ENCODE measurements at regions not wholly inside any gene's neighbourhood (a gene's known extent, or its start where the extent isn't known, plus 50 kb on each side); places are given as distances from the start of the nearest gene placed in this dataset.

- no peak for DNase-seq
These were observed 143.8 kb upstream of the RPL38 start for GRCh38 chr17:74059479-74060240.

- DNase-seq, result no peak
These were observed 141.7 kb upstream of the RPL38 start for GRCh38 chr17:74061758-74062157.

GRCh38 chr17:74062234-74062633 is 141.2 kb upstream of the RPL38 start:
- no peak for DNase-seq

GRCh38 chr17:74063439-74063838 is 140.0 kb upstream of the RPL38 start:
- DNase-seq, result no peak

- DNase-seq, result no peak
These were observed 133.1 kb upstream of the RPL38 start for GRCh38 chr17:74070374-74070773.

GRCh38 chr17:74070998-74071679 is 132.3 kb upstream of the RPL38 start:
- no peak for DNase-seq

GRCh38 chr17:74072340-74072739 is 131.1 kb upstream of the RPL38 start:
- DNase-seq, result no peak

GRCh38 chr17:74076446-74076845 is 127.0 kb upstream of the RPL38 start:
- no peak for DNase-seq

GRCh38 chr17:74077231-74077630 is 126.2 kb upstream of the RPL38 start:
- DNase-seq, result no peak

- no peak for DNase-seq
These were observed 125.0 kb upstream of the RPL38 start for GRCh38 chr17:74078363-74078941.

- no peak for DNase-seq
These were observed 123.8 kb upstream of the RPL38 start for GRCh38 chr17:74079537-74080300.

GRCh38 chr17:74080656-74081582 is 122.6 kb upstream of the RPL38 start:
- no peak for DNase-seq

GRCh38 chr17:74082886-74083285 is 120.6 kb upstream of the RPL38 start:
- DNase-seq, result no peak

GRCh38 chr17:74083321-74083720 is 120.2 kb upstream of the RPL38 start:
- no peak for DNase-seq

- DNase-seq, result peak in 1 of 5 experiments; percentile 18
These were observed 118.0 kb upstream of the RPL38 start for GRCh38 chr17:74085434-74085833.

- no peak for DNase-seq
These were observed 116.4 kb upstream of the RPL38 start for GRCh38 chr17:74087002-74087585.

- no peak for DNase-seq
These were observed 115.1 kb upstream of the RPL38 start for GRCh38 chr17:74088285-74088933.

GRCh38 chr17:74088934-74089329 is 114.5 kb upstream of the RPL38 start:
- DNase-seq, result no peak

GRCh38 chr17:74089380-74089779 is 114.1 kb upstream of the RPL38 start:
- no peak for DNase-seq

- peak in 2 of 5 experiments; percentile 10 to 61 for DNase-seq
These were observed 113.5 kb upstream of the RPL38 start for GRCh38 chr17:74089869-74090464.

GRCh38 chr17:74094651-74095050 is 108.8 kb upstream of the RPL38 start:
- DNase-seq, result no peak
